Ureter (tissue), 1 donor: ENCODE measurements at regions not wholly inside any gene's neighbourhood (a gene's known extent, or its start where the extent isn't known, plus 50 kb on each side); places are given as distances from the start of the nearest gene placed in this dataset.

Experiments used
- DNase-seq: peaks from one replicate; pipeline ENCODE4 v3.0.0-alpha.2; 2020; ENCODE audit warnings: low spot score
- donor health status: DM: yes; HTN: yes; CAD: no.

- no peak for DNase-seq
These were observed 216.8 kb upstream of the TANK start for GRCh38 chr2:160943414-160943813.

GRCh38 chr2:160952464-160953254, 207.6 kb upstream of the TANK start:
- no peak for DNase-seq

GRCh38 chr2:160955578-160955977, 204.7 kb upstream of the TANK start:
- no peak for DNase-seq

- no peak for DNase-seq
These were observed 203.9 kb upstream of the TANK start for GRCh38 chr2:160956243-160956802.

- DNase-seq, result no peak
These were observed 196.3 kb upstream of the TANK start for GRCh38 chr2:160963957-160964356.

GRCh38 chr2:160967523-160967922, 192.7 kb upstream of the TANK start:
- DNase-seq, result no peak

- no peak for DNase-seq
These were observed 192.0 kb upstream of the TANK start for GRCh38 chr2:160968183-160968582.

GRCh38 chr2:160970052-160970965, 189.9 kb upstream of the TANK start:
- no peak for DNase-seq

GRCh38 chr2:160973991-160974390, 186.2 kb upstream of the TANK start:
- no peak for DNase-seq

GRCh38 chr2:160974803-160975202, 185.4 kb upstream of the TANK start:
- DNase-seq, result no peak

- no peak for DNase-seq
These were observed 183.4 kb upstream of the TANK start for GRCh38 chr2:160976797-160977196.

GRCh38 chr2:160977376-160977775, 182.9 kb upstream of the TANK start:
- no peak for DNase-seq

- no peak for DNase-seq
These were observed 182.4 kb upstream of the TANK start for GRCh38 chr2:160977854-160978253.

- no peak for DNase-seq
These were observed 175.7 kb upstream of the TANK start for GRCh38 chr2:160984426-160985077.

GRCh38 chr2:160989778-160990177, 170.4 kb upstream of the TANK start:
- no peak for DNase-seq

GRCh38 chr2:160993654-160994061, 166.6 kb upstream of the TANK start:
- DNase-seq, result no peak

GRCh38 chr2:160994141-160995002, 165.9 kb upstream of the TANK start:
- peak; percentile 89 for DNase-seq

GRCh38 chr2:160996584-160996983, 163.6 kb upstream of the TANK start:
- no peak for DNase-seq

- DNase-seq, result no peak
These were observed 155.8 kb upstream of the TANK start for GRCh38 chr2:161004379-161004778.

- DNase-seq, result no peak
These were observed 155.1 kb upstream of the TANK start for GRCh38 chr2:161005170-161005569.

- DNase-seq, result no peak
These were observed 151.9 kb upstream of the TANK start for GRCh38 chr2:161008311-161008710.
